UCSD-AML1 (cell line): ENCODE measurements at regions not wholly inside any gene's neighbourhood (a gene's known extent, or its start where the extent isn't known, plus 50 kb on each side); places are given as distances from the start of the nearest gene placed in this dataset.
"Not testable (repeated sequence)": the region's sequence is repeated elsewhere in the genome, so short reads cannot be mapped to it uniquely, and the experiment has no call there.

Source experiments
- DNase-seq: peaks from one replicate; lab custom pipeline; 2025; ENCODE audit not compliant: unreplicated experiment; lab: John Stamatoyannopoulos, UW

GRCh38 chr6:92952111-92952510, 467.2 kb downstream of the EPHA7 start:
- DNase-seq = not testable (repeated sequence)

GRCh38 chr6:92945799-92946198, 473.6 kb downstream of the EPHA7 start:
- DNase-seq = no peak

- no peak for DNase-seq
Measured at GRCh38 chr6:92944132-92944531, 475.2 kb downstream of the EPHA7 start.

- no peak for DNase-seq
Measured at GRCh38 chr6:92942549-92942948, 476.8 kb downstream of the EPHA7 start.

- no peak for DNase-seq
Measured at GRCh38 chr6:92934625-92935024, 484.7 kb downstream of the EPHA7 start.

GRCh38 chr6:92930171-92930570, 489.2 kb downstream of the EPHA7 start:
- no peak for DNase-seq

GRCh38 chr6:92922216-92922806, 497.0 kb downstream of the EPHA7 start:
- no peak for DNase-seq

- no peak for DNase-seq
Measured at GRCh38 chr6:92915466-92915865, 503.9 kb downstream of the EPHA7 start.

GRCh38 chr6:92911301-92911700, 508.1 kb downstream of the EPHA7 start:
- no peak for DNase-seq

- no peak for DNase-seq
Measured at GRCh38 chr6:92910646-92911045, 508.7 kb downstream of the EPHA7 start.

- DNase-seq = no peak
Measured at GRCh38 chr6:92906385-92906784, 513.0 kb downstream of the EPHA7 start.

GRCh38 chr6:92893741-92894140, 525.6 kb downstream of the EPHA7 start:
- DNase-seq = no peak

- no peak for DNase-seq
Measured at GRCh38 chr6:92892626-92893170, 526.7 kb downstream of the EPHA7 start.

GRCh38 chr6:92888316-92888715, 531.0 kb downstream of the EPHA7 start:
- DNase-seq = no peak

- DNase-seq = no peak
Measured at GRCh38 chr6:92887871-92888270, 531.5 kb downstream of the EPHA7 start.

GRCh38 chr6:92879526-92879925, 539.8 kb downstream of the EPHA7 start:
- no peak for DNase-seq

GRCh38 chr6:92864966-92865555, 554.3 kb downstream of the EPHA7 start:
- no peak for DNase-seq

- DNase-seq = no peak
Measured at GRCh38 chr6:92849636-92850035, 569.7 kb downstream of the EPHA7 start.

- no peak for DNase-seq
Measured at GRCh38 chr6:92848901-92849300, 570.5 kb downstream of the EPHA7 start.

GRCh38 chr6:92848459-92848858, 570.9 kb downstream of the EPHA7 start:
- no peak for DNase-seq

- no peak for DNase-seq
Measured at GRCh38 chr6:92847988-92848387, 571.4 kb downstream of the EPHA7 start.

- DNase-seq = no peak
Measured at GRCh38 chr6:92840246-92840930, 579.0 kb downstream of the EPHA7 start.
